C4-2B (cell line): ENCODE measurements at regions not wholly inside any gene's neighbourhood (a gene's known extent, or its start where the extent isn't known, plus 50 kb on each side); places are given as distances from the start of the nearest gene placed in this dataset.

Experiments
- ZFX ChIP-seq: fragments of 450-650 bp; IDR thresholded peaks from 2 replicates; pipeline ENCODE4 v1.6.1; 2017
- TF ChIP-seq, protein P1 (sequence below): fragments of 450-650 bp; conservative IDR thresholded peaks from 2 replicates; pipeline ENCODE4 v1.5.1; 2017; ENCODE audit warnings: mild to moderate bottlenecking

DNA sequence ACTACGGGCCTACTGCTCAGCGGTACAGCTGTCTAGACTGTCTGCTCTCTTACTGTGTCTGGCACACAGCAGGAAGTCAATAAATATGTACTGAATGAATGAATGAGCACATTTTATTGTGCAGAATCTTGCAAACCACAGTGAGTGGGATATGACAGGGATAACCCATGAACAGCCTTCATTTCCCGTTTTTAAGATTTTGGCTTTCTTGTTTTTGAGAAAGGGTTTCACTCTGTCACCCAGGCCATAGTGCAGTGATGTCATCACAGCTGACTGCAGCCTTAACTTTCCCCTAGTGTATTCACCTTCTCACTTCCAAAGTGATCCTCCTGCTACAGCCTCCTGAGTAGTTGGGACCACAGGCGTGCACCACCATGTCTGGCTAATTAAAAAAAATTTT is 203.1 kb downstream of the AEBP2 start:
- TF ChIP-seq, protein P1, sequence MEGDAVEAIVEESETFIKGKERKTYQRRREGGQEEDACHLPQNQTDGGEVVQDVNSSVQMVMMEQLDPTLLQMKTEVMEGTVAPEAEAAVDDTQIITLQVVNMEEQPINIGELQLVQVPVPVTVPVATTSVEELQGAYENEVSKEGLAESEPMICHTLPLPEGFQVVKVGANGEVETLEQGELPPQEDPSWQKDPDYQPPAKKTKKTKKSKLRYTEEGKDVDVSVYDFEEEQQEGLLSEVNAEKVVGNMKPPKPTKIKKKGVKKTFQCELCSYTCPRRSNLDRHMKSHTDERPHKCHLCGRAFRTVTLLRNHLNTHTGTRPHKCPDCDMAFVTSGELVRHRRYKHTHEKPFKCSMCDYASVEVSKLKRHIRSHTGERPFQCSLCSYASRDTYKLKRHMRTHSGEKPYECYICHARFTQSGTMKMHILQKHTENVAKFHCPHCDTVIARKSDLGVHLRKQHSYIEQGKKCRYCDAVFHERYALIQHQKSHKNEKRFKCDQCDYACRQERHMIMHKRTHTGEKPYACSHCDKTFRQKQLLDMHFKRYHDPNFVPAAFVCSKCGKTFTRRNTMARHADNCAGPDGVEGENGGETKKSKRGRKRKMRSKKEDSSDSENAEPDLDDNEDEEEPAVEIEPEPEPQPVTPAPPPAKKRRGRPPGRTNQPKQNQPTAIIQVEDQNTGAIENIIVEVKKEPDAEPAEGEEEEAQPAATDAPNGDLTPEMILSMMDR: no peak
- no peak for TF ChIP-seq ZFX
